Hypothalamus (tissue), 51 donors: ENCODE measurements at regions not wholly inside any gene's neighbourhood (a gene's known extent, or its start where the extent isn't known, plus 50 kb on each side); places are given as distances from the start of the nearest gene placed in this dataset.

ENCODE experiments used
- DNase-seq, 51 donors: peaks; one replicate each; lab custom pipeline; 2025; lab: John Stamatoyannopoulos, UW

- DNase-seq: no peak
Observed at GRCh38 chr14:62001963-62002362, 239.7 kb downstream of the SNAPC1 start.

- no peak for DNase-seq
Observed at GRCh38 chr14:62002642-62003041, 240.4 kb downstream of the SNAPC1 start.

GRCh38 chr14:62003701-62004100 lies 241.5 kb downstream of the SNAPC1 start:
- no peak for DNase-seq

- no peak for DNase-seq
Observed at GRCh38 chr14:62006116-62006731, 244.0 kb downstream of the SNAPC1 start.

GRCh38 chr14:62015243-62015642 lies 253.0 kb downstream of the SNAPC1 start:
- no peak for DNase-seq

- no peak for DNase-seq
Observed at GRCh38 chr14:62015945-62016344, 253.7 kb downstream of the SNAPC1 start.

DNA sequence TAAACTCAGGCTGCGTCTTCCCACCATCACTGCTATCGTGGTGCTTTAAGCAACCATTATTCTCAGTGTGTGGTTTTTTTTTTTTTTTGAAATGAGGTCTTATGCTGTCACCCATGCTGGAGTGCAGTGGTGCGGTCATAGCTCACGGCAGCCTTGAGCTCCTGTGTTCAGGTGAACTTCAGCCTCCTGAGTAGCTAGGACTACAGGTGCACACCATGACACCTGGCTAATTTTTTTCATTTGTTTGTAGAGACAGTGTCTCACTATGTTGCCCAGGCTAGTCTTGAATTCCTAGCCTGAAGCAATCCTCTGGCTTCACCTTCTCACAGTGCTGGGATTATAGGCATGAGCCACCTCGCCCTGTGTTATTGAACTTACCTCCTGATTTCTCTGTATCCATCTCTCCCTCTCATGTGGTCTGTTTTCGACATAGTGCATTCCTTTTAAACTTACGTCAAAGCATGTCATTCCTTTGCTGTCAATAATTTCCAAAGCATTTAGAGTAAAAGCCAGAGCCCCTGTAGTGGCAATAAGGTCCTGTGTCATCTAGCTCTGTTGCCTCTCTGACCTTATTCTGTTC lies 255.5 kb downstream of the SNAPC1 start:
- DNase-seq: no peak

- no peak for DNase-seq
Observed at GRCh38 chr14:62018606-62019005, 256.4 kb downstream of the SNAPC1 start.

GRCh38 chr14:62027958-62028357 lies 265.7 kb downstream of the SNAPC1 start:
- no peak for DNase-seq

- no peak for DNase-seq
Observed at GRCh38 chr14:62029569-62029924, 267.3 kb downstream of the SNAPC1 start.

- DNase-seq: no peak
Observed at GRCh38 chr14:62030387-62030786, 268.2 kb downstream of the SNAPC1 start.

- DNase-seq: no peak
Observed at GRCh38 chr14:62031504-62031903, 269.3 kb downstream of the SNAPC1 start.

DNA sequence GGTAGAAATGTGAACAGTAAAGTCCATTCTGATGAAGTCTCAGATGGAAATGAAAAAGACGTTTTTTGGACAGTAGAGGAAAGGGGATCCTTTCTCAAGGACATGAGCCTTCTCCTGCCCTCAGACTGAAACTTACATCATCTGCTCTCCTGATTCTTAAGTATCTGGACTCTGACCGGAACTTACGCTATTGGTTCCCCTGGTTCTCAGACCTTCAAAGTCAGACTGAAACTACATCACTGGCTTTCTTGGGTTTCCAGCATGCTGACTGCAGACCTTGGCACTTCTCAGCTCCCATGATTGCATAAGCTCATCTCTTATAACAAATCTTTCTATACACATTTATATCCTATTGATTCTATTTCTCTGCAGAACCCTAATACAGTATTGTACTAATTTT lies 291.0 kb downstream of the SNAPC1 start:
- DNase-seq: no peak

GRCh38 chr14:62056789-62057188 lies 294.6 kb downstream of the SNAPC1 start:
- DNase-seq: no peak

GRCh38 chr14:62062645-62063044 lies 300.4 kb downstream of the SNAPC1 start:
- no peak for DNase-seq

- DNase-seq: no peak
Observed at GRCh38 chr14:62064751-62065323, 302.6 kb downstream of the SNAPC1 start.

GRCh38 chr14:62066304-62066703 lies 304.1 kb downstream of the SNAPC1 start:
- DNase-seq: no peak

- no peak for DNase-seq
Observed at GRCh38 chr14:62071039-62071438, 308.8 kb downstream of the SNAPC1 start.

DNA sequence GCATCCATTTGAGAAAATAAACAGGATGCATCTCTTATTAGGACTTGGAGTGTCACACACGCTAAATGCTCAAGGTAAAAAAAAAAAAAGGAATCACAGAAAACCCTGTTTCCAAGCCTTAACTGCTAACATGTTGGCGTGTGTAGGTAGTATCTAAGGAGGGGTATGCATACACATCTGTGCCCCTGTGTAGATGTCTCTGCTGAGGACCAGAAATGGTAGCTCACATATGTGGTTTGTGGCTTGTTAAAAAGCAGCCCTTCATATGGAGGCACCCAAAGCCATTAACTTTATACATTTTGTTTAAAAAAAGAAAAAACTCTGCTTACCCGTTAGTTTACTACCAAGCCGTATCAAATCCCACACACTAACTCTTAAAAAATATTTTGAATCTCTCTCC lies 314.1 kb downstream of the SNAPC1 start:
- DNase-seq: no peak

DNA sequence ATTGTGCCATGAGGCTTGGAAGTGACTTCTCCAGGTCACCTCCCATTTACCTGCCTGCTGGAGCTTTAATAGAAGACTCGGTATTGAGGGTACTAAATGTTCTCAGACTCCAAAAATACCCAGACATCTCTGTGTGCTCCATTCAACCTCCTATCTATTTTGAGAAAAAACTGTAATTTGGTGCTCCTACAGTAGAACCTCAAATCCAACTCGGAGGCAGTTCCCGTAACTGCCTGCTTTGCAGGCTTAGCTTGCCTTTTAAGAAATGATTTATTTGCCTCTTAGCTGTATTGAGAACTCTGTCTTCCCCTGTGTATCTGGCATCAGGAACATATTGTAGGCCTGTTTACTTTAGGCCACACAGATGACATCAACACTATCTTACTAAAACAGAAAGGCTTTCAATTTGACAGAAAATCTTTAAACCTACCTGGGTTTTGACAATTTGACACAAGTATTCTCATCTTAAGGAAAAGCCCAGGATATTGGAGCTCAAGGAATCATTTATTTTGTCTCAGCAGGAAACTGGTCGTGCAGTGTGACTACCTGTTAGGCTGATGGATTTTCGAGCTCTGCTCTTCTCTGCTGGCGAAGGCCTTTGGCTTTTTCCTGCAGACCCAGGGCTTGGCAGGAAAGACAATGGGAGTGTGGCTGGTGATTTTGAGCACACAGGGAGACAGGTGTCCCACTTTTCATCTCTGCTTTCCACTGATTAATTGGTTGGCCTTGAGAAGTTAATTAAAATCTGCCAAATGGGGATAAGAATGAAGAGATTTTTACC lies 314.8 kb downstream of the SNAPC1 start:
- peak in 1 of 51 donors; percentile 47 for DNase-seq

DNA sequence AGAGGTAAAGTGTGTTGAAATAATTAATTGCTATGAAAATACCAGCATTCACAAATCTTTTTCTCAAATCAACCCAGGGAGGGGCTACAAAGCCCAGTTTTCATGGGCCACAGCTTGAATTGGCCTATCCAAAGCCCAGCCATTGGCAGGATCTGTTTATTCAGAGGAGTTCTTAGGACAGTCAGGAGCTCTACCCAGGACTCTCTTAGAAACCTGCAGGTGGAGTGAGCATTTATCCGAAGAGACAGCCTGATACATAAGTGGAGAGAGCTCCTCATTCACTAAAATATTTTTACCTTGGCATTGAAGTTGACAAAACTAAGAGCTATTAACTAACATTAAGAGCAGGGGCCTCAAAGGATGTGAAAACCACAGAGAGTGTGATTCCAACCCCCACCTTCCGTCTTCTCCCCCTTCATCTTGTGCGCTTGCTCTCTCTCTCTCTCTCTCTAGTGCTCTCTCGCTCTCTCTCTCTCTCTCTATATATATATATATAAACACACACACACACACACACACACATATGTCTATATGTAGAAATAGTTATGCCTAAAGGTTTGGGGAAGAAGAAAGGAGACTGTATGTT lies 315.5 kb downstream of the SNAPC1 start:
- DNase-seq: no peak
